IMR-90 (cell line): ENCODE measurements at regions not wholly inside any gene's neighbourhood (a gene's known extent, or its start where the extent isn't known, plus 50 kb on each side); places are given as distances from the start of the nearest gene placed in this dataset.

Experiments used
- ATAC-seq: fragments of 200-7000 bp; cut with Tn5 transposase; 2 replicates; pipeline ENCODE4 v1.9.1; 2020; ENCODE audit warnings: low read depth, mild to moderate bottlenecking, moderate library complexity
- BruUV-seq: library from RNA; stranded (reverse); fragments of 400-500 nt; replicated peaks from 2 replicates; lab custom pipeline; 2021; lab: Mats Ljungman, UMichigan
- CTCF ChIA-PET: fragments of 300-600 bp; formaldehyde crosslinking; extraction: SDS; loops from one replicate; lab custom pipeline; 2021; ENCODE audit warnings: antibody characterized with exemption; lab: Yijun Ruan, JAX
- POLR2A ChIA-PET: fragments of 300-600 bp; sonication (Branson Sonifier 250); formaldehyde crosslinking; loops from one replicate; lab custom pipeline; 2022; ENCODE audit warnings: antibody characterized with exemption; ENCODE audit not compliant: unreplicated experiment; lab: Charles Lee
- DNase-seq: peaks from one replicate; pipeline ENCODE4 v3.0.0; 2013
- H2AFZ ChIP-seq: replicated peaks from 2 replicates; pipeline ENCODE3; 2013; ENCODE audit warnings: low read length, mild to moderate bottlenecking; ENCODE audit not compliant: poor library complexity
- H2AK5ac ChIP-seq: 2 replicates; pipeline ENCODE4 v1.6.1; 2013; ENCODE audit warnings: low read depth, low read length, inconsistent platforms
- H2AK9ac ChIP-seq: replicated peaks from 2 replicates; pipeline ENCODE3; 2013; ENCODE audit warnings: mild to moderate bottlenecking, low read depth, low read length, moderate library complexity; ENCODE audit not compliant: poor library complexity
- H2BK120ac ChIP-seq: 2 replicates; pipeline ENCODE4 v1.6.1; 2013; ENCODE audit warnings: low read depth, low read length, inconsistent platforms
- H2BK15ac ChIP-seq: 3 replicates; pipeline ENCODE4 v1.6.1; 2013; ENCODE audit warnings: low read depth, low read length, inconsistent platforms
- H2BK20ac ChIP-seq: 2 replicates; pipeline ENCODE4 v1.6.1; 2013; ENCODE audit warnings: low read depth, mild to moderate bottlenecking, inconsistent platforms, low read length, moderate library complexity
- H2BK5ac ChIP-seq: 2 replicates; pipeline ENCODE4 v1.6.1; 2013; ENCODE audit warnings: mild to moderate bottlenecking, low read depth, low read length, inconsistent platforms; ENCODE audit not compliant: poor library complexity, severe bottlenecking
- H3K14ac ChIP-seq: replicated peaks from 2 replicates; pipeline ENCODE4 v1.6.1; 2013; ENCODE audit warnings: low read depth, low read length, inconsistent platforms
- H3K18ac ChIP-seq: 2 replicates; pipeline ENCODE4 v1.6.1; 2013; ENCODE audit warnings: low read depth, low read length, control low read depth
- H3K23ac ChIP-seq: 2 replicates; pipeline ENCODE4 v1.6.1; 2013; ENCODE audit warnings: low read depth, low read length, inconsistent platforms
- H3K27ac ChIP-seq: 2 replicates; pipeline ENCODE4 v1.5.1; 2013; ENCODE audit warnings: mild to moderate bottlenecking, control low read depth, low read length; ENCODE audit not compliant: insufficient read depth
- H3K27me3 ChIP-seq: 2 replicates; pipeline ENCODE4 v1.6.1; 2013; ENCODE audit warnings: low read length; ENCODE audit not compliant: control insufficient read depth, insufficient read depth
- H3K36me3 ChIP-seq: 2 replicates; pipeline ENCODE4 v1.6.1; 2013; ENCODE audit warnings: low read length, mixed read lengths; ENCODE audit not compliant: control insufficient read depth, insufficient read depth
- H3K4ac ChIP-seq: 2 replicates; pipeline ENCODE4 v1.6.1; 2013; ENCODE audit warnings: low read depth, low read length, inconsistent platforms
- H3K4me1 ChIP-seq: 2 replicates; pipeline ENCODE4 v1.6.1; 2013; ENCODE audit warnings: low read length, mixed read lengths; ENCODE audit not compliant: control insufficient read depth, insufficient read depth
- H3K4me2 ChIP-seq: 2 replicates; pipeline ENCODE4 v1.6.1; 2013; ENCODE audit warnings: low read depth, mild to moderate bottlenecking, control low read depth, low read length, moderate library complexity
- H3K4me3 ChIP-seq: 2 replicates; pipeline ENCODE4 v1.5.1; 2013; ENCODE audit warnings: low read depth, mild to moderate bottlenecking, control low read depth, low read length, moderate library complexity; ENCODE audit not compliant: insufficient read depth
- H3K56ac ChIP-seq: 2 replicates; pipeline ENCODE4 v1.6.1; 2013; ENCODE audit warnings: low read length, inconsistent platforms; ENCODE audit not compliant: insufficient read depth; ENCODE audit errors: extremely low read depth
- H3K79me1 ChIP-seq, 2 experiments: 2 replicates each; pipeline ENCODE4 v1.6.1; 2013; ENCODE audit warnings: low read length in 2 of 2, inconsistent platforms in 1 of 2, low read depth in 1 of 2
- H3K9ac ChIP-seq: 2 replicates; pipeline ENCODE4 v1.6.1; 2013; ENCODE audit warnings: low read depth, low read length, control low read depth
- H3K9me1 ChIP-seq: 2 replicates; pipeline ENCODE4 v1.6.1; 2013; ENCODE audit warnings: low read length, inconsistent platforms; ENCODE audit not compliant: insufficient read depth
- H3K9me3 ChIP-seq: 2 replicates; pipeline ENCODE4 v1.6.1; 2013; ENCODE audit warnings: low read length; ENCODE audit not compliant: control insufficient read depth, insufficient read depth
- H4K20me1 ChIP-seq: 2 replicates; pipeline ENCODE4 v1.6.1; 2013; ENCODE audit warnings: low read length, inconsistent platforms; ENCODE audit not compliant: insufficient read depth
- H4K5ac ChIP-seq: 2 replicates; pipeline ENCODE4 v1.6.1; 2013; ENCODE audit warnings: mild to moderate bottlenecking, low read depth, low read length, control low read depth
- H4K8ac ChIP-seq, 2 experiments: 2 replicates each; pipeline ENCODE4 v1.6.1; 2013; ENCODE audit warnings: low read depth in 2 of 2, low read length in 2 of 2, control low read depth in 1 of 2, inconsistent platforms in 1 of 2
- H4K91ac ChIP-seq: 2 replicates; pipeline ENCODE4 v1.6.1; 2013; ENCODE audit warnings: low read depth, low read length, inconsistent platforms; ENCODE audit not compliant: insufficient read depth
- BHLHE40 ChIP-seq: fragments of 150-350 bp; IDR thresholded peaks from 2 replicates; pipeline ENCODE4 v1.6.1; 2016; ENCODE audit warnings: mild to moderate bottlenecking, low read depth, low read length
- CEBPB ChIP-seq: IDR thresholded peaks from 2 replicates; pipeline ENCODE4 v1.6.1; 2012; ENCODE audit warnings: low read depth, low read length, improper control_type of control experiment
- CHD1 ChIP-seq: IDR thresholded peaks from 2 replicates; pipeline ENCODE4 v1.6.1; 2012; ENCODE audit warnings: low read depth, low read length, improper control_type of control experiment
- MAFK ChIP-seq: IDR thresholded peaks from 2 replicates; pipeline ENCODE4 v1.6.1; 2012; ENCODE audit warnings: low read depth, low read length, improper control_type of control experiment
- MAZ ChIP-seq: IDR thresholded peaks from 2 replicates; pipeline ENCODE4 v1.6.1; 2012; ENCODE audit warnings: low read depth, mild to moderate bottlenecking, low read length, improper control_type of control experiment, moderate library complexity, borderline replicate concordance
- MXI1 ChIP-seq: IDR thresholded peaks from 2 replicates; pipeline ENCODE4 v1.6.1; 2012; ENCODE audit warnings: low read depth, mild to moderate bottlenecking, low read length, moderate library complexity, borderline replicate concordance
- NFE2L2 ChIP-seq: fragments of 150-350 bp; IDR thresholded peaks from 2 replicates; pipeline ENCODE4 v1.6.1; 2016; ENCODE audit warnings: low read depth, mild to moderate bottlenecking, low read length
- RAD21 ChIP-seq: IDR thresholded peaks from 2 replicates; pipeline ENCODE4 v1.6.1; 2012; ENCODE audit warnings: low read length, improper control_type of control experiment
- RCOR1 ChIP-seq: IDR thresholded peaks from 2 replicates; pipeline ENCODE4 v1.6.1; 2012; ENCODE audit warnings: mild to moderate bottlenecking, low read length, improper control_type of control experiment; ENCODE audit not compliant: insufficient replicate concordance
- RFX5 ChIP-seq: IDR thresholded peaks from 2 replicates; pipeline ENCODE4 v1.8.0; 2012; ENCODE audit warnings: low read depth, mild to moderate bottlenecking, low read length, moderate library complexity
- SMC3 ChIP-seq: fragments of 150-350 bp; IDR thresholded peaks from 2 replicates; pipeline ENCODE4 v1.6.1; 2016; ENCODE audit warnings: low read depth, mild to moderate bottlenecking, antibody characterized with exemption, low read length, moderate library complexity
- WGBS, 2 experiments: methylation state at CpG; one replicate each; pipeline versions ENCODE4 v1.1.5 to v1.1.7; 2013; ENCODE audit warnings: missing lambda C conversion rate in 2 of 2; ENCODE audit not compliant: insufficient read length in 1 of 2; ENCODE audit errors: extremely low coverage in 2 of 2; 5-methylcytosine and 5-hydroxymethylcytosine counted together
- dilution Hi-C: fragments of 300-500 bp; cut with HindIII; formaldehyde crosslinking; loops from one replicate; pipeline ENCODE4 v1.14.3; 2018; ENCODE audit warnings: low sequenced_read_pairs; ENCODE audit not compliant: unreplicated experiment
- in situ Hi-C: fragments of 300-500 bp; cut with MboI; formaldehyde crosslinking; loops from 3 replicates; pipeline ENCODE4 v1.14.3; 2019; ENCODE audit warnings: low sequenced_read_pairs, inconsistent platforms, mixed read lengths
- intact Hi-C: fragments of 100-400 bp; cut with micrococcal nuclease; formaldehyde crosslinking; loops from 2 replicates; pipeline ENCODE4 v1.10.0; 2022
- TF ChIP-seq, protein P1 (sequence below): fragments of 150-350 bp; IDR thresholded peaks from 2 replicates; pipeline ENCODE4 v1.6.1; 2016; ENCODE audit warnings: low read depth, mild to moderate bottlenecking, low read length, moderate library complexity, borderline replicate concordance
- TF ChIP-seq, protein P2 (sequence below): fragments of 150-350 bp; IDR thresholded peaks from 2 replicates; pipeline ENCODE4 v1.6.1; 2017; ENCODE audit warnings: mild to moderate bottlenecking, antibody characterized with exemption, low read length, low read depth
- TF ChIP-seq, protein P3 (sequence below): conservative IDR thresholded peaks from 2 replicates; pipeline ENCODE4 v1.5.1; 2012; ENCODE audit warnings: mild to moderate bottlenecking, low read depth, low read length, improper control_type of control experiment

DNA sequence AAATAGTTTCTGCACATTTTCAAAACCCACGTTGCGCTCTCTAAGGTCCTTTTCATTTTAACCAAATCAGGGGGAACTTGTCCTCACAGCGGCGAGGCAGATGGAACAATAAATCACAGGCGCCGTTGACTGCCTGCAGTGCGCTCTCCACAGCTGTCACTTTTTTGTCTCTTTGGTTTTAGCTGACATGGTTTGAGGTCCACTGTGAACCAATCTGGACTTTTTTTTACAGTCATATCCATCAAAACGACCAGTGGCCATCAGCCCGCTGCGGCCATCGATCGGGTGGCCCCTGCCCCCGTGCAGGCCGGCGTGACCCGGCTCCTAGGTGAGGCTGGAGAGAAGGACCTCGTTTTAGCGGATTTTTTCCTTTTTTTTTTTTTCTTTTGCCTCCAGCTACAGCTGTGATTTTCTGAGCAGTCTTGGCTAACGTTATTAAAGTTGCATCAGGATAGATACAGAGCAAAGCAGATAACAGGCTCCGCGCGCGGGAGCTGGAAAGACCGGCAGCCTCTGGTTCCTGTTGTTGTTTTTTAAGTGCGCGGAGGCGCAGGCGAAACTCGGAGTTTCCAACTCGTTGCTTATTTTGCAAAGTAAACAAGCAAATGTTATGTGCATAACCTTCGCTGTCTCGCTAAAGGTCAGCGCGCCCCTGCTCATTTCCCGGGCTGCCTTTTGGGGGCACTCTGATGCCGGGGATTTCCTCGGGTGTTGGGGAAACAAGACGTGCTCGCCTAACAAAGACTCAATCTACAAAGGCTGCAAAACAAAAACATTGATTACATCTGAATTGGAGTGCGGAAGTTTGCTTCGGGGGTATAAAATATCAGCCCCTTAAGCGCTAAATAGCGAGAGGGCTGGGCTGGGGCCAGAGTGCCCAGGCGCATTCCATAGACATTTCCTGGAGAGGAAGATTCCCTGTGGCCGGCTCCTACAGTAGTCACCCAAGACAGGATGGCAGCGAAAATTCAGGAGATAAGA, 414.8 kb upstream of the MKI67 start:
- Histone ChIP-seq H2BK120ac (no peak overlapping the region), H3K4ac (no peak overlapping the region), H4K8ac (no peak overlapping the region), H3K4me3 (no peak overlapping the region), H3K56ac (no peak overlapping the region), H3K14ac (no peak overlapping the region), H3K27me3 (no peaks in the 10 kb centered on the region), H3K4me1 (no peaks in the 10 kb centered on the region), H3K27ac (no peak overlapping the region), H2BK15ac (no peak overlapping the region), H3K36me3 (no peaks in the 10 kb centered on the region), H3K23ac (no peak overlapping the region), H2AK5ac (no peak overlapping the region), H3K9ac (no peak overlapping the region), H3K9me1 (no peaks in the 10 kb centered on the region), H2AK9ac (no peak overlapping the region), H3K79me1 (no peaks in the 10 kb centered on the region), H3K9me3 (peaks cover 21% of the 10 kb centered on the region), H4K20me1 (no peaks in the 10 kb centered on the region), H4K91ac (no peak overlapping the region), H2AFZ (no peak overlapping the region), H4K5ac (no peak overlapping the region), H3K4me2 (no peak overlapping the region), H2BK5ac (no peak overlapping the region), H3K18ac (no peak overlapping the region), H2BK20ac (no peak overlapping the region)
- BruUV-seq = no TSS peak
- intact Hi-C loops (no loop called here), in situ Hi-C loops (no loop called here), dilution Hi-C loops (no loop called here)
- no peak for DNase-seq
- no peak for ATAC-seq
- POLR2A ChIA-PET = no interaction called here
- CTCF ChIA-PET = no interaction called here
- WGBS, 2 experiments = 0% methylated on average over 7 of the region's 46 CpGs; no CpG with 5 or more reads in 1 of the 2 experiments
- TF ChIP-seq SMC3 = no peak
- no peak for TF ChIP-seq BHLHE40
- no peak for TF ChIP-seq CHD1
- no peak for TF ChIP-seq MAZ
- TF ChIP-seq, protein P1, sequence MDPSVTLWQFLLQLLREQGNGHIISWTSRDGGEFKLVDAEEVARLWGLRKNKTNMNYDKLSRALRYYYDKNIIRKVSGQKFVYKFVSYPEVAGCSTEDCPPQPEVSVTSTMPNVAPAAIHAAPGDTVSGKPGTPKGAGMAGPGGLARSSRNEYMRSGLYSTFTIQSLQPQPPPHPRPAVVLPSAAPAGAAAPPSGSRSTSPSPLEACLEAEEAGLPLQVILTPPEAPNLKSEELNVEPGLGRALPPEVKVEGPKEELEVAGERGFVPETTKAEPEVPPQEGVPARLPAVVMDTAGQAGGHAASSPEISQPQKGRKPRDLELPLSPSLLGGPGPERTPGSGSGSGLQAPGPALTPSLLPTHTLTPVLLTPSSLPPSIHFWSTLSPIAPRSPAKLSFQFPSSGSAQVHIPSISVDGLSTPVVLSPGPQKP = no peak
- no peak for TF ChIP-seq NFE2L2
- no peak for TF ChIP-seq MXI1
- TF ChIP-seq RFX5 = no peak
- no peak for TF ChIP-seq RAD21
- TF ChIP-seq, protein P2, sequence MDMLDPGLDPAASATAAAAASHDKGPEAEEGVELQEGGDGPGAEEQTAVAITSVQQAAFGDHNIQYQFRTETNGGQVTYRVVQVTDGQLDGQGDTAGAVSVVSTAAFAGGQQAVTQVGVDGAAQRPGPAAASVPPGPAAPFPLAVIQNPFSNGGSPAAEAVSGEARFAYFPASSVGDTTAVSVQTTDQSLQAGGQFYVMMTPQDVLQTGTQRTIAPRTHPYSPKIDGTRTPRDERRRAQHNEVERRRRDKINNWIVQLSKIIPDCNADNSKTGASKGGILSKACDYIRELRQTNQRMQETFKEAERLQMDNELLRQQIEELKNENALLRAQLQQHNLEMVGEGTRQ = no peak
- no peak for TF ChIP-seq MAFK
- TF ChIP-seq RCOR1 = no peak
- TF ChIP-seq, protein P3, sequence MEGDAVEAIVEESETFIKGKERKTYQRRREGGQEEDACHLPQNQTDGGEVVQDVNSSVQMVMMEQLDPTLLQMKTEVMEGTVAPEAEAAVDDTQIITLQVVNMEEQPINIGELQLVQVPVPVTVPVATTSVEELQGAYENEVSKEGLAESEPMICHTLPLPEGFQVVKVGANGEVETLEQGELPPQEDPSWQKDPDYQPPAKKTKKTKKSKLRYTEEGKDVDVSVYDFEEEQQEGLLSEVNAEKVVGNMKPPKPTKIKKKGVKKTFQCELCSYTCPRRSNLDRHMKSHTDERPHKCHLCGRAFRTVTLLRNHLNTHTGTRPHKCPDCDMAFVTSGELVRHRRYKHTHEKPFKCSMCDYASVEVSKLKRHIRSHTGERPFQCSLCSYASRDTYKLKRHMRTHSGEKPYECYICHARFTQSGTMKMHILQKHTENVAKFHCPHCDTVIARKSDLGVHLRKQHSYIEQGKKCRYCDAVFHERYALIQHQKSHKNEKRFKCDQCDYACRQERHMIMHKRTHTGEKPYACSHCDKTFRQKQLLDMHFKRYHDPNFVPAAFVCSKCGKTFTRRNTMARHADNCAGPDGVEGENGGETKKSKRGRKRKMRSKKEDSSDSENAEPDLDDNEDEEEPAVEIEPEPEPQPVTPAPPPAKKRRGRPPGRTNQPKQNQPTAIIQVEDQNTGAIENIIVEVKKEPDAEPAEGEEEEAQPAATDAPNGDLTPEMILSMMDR = no peak
- TF ChIP-seq CEBPB = no peak
